Stomach (tissue), 8 donors: ENCODE measurements at regions not wholly inside any gene's neighbourhood (a gene's known extent, or its start where the extent isn't known, plus 50 kb on each side); places are given as distances from the start of the nearest gene placed in this dataset.

Experiments used
- DNase-seq, 2 donors: peaks; one replicate each; pipeline versions ENCODE4 v3.0.0 to v3.0.0-alpha.2; 2013 to 2019
- H3K27ac ChIP-seq, 5 donors: fragments of 200-600 bp in 4 of 5; sonication (generic) in 4 of 5; one replicate each; pipeline ENCODE4 v1.5.1; 2013 to 2019; ENCODE audit warnings: mild to moderate bottlenecking in 1 of 5, moderate library complexity in 1 of 5
- H3K27me3 ChIP-seq, 3 donors: fragments of 200-600 bp; sonication (generic); one replicate each; pipeline ENCODE4 v1.5.1; 2017 to 2019; ENCODE audit warnings: mixed run types in 1 of 3
- H3K36me3 ChIP-seq, 4 donors: fragments of 200-600 bp; sonication (generic); 1 replicate in 3 of 4; 2 replicates in 1 of 4; pipeline ENCODE4 v1.5.1; 2016 to 2019
- H3K4me1 ChIP-seq, 4 donors: fragments of 200-600 bp; sonication (generic); one replicate each; pipeline ENCODE4 v1.5.1; 2016 to 2019
- H3K4me3 ChIP-seq, 4 donors: fragments of 200-600 bp; sonication (generic) in 3 of 4; one replicate each; pipeline ENCODE4 v1.5.1; 2016 to 2019; ENCODE audit warnings: mild to moderate bottlenecking in 1 of 4
- H3K9me3 ChIP-seq, 4 donors: fragments of 200-600 bp; sonication (generic); one replicate each; pipeline ENCODE4 v1.5.1; 2016 to 2019
- EP300 ChIP-seq: sonication (generic); formaldehyde crosslinking; IDR thresholded peaks from one replicate; pipeline ENCODE4 v1.6.1; 2017; ENCODE audit warnings: antibody characterized with exemption
- POLR2A ChIP-seq, 4 donors: fragments of 450-650 bp; IDR thresholded peaks; one replicate each; pipeline ENCODE4 v1.6.1; 2016; ENCODE audit warnings: antibody characterized with exemption in 4 of 4, control low read depth in 2 of 4, mild to moderate bottlenecking in 1 of 4, moderate library complexity in 1 of 4
- POLR2AphosphoS5 ChIP-seq, 3 donors: sonication (generic); formaldehyde crosslinking; IDR thresholded peaks; one replicate each; pipeline ENCODE4 v1.6.1; 2016; ENCODE audit warnings: antibody characterized with exemption in 3 of 3
- WGBS, 5 donors: extraction: QIAGEN DNeasy Blood & Tissue Kit in 3 of 5; methylation state at CpG; one replicate each; pipeline versions ENCODE4 v1.1.5 to v1.1.7; 2013 to 2018; 5-methylcytosine and 5-hydroxymethylcytosine counted together
- intact Hi-C: fragments of 100-400 bp; cut with DNase I; formaldehyde crosslinking; loops from one replicate; pipeline ENCODE4 v1.15.1; 2023; ENCODE audit warnings: low total_unique reads
- TF ChIP-seq, protein P1 (sequence below), 7 experiments: fragments of 450-650 bp in 4 of 7; fragments of 200-600 bp in 3 of 7; sonication (generic) in 3 of 7; IDR thresholded peaks; one replicate each; pipeline ENCODE4 v1.5.1; 2016 to 2019; ENCODE audit warnings: antibody characterized with exemption in 7 of 7, control low read depth in 2 of 7, mild to moderate bottlenecking in 1 of 7
- donor health status: healthy with polysubstance abuse.
- donor health status: Bipolar disorder and iron deficiency.
- donor health status: healthy.

- DNase-seq: no peak
- intact Hi-C loops: no loop called here
- H3K9me3 ChIP-seq: no peaks in the 10 kb centered on the region
- H3K4me1 ChIP-seq: no peaks in the 10 kb centered on the region
- no peaks in the 10 kb centered on the region for H3K36me3 ChIP-seq
- WGBS, 5 donors: 68 to 76% (median 74%) methylated on average over 9 of the region's 9 CpGs
- no peak overlapping the region for H3K4me3 ChIP-seq
- no peak overlapping the region for H3K27ac ChIP-seq
- no peaks in the 10 kb centered on the region for H3K27me3 ChIP-seq
- TF ChIP-seq POLR2AphosphoS5 (IDR thresholded peaks at IDR 0.05) (no peak), POLR2A (IDR thresholded peaks at IDR 0.05) (no peak), EP300 (no peak)
- TF ChIP-seq, protein P1, sequence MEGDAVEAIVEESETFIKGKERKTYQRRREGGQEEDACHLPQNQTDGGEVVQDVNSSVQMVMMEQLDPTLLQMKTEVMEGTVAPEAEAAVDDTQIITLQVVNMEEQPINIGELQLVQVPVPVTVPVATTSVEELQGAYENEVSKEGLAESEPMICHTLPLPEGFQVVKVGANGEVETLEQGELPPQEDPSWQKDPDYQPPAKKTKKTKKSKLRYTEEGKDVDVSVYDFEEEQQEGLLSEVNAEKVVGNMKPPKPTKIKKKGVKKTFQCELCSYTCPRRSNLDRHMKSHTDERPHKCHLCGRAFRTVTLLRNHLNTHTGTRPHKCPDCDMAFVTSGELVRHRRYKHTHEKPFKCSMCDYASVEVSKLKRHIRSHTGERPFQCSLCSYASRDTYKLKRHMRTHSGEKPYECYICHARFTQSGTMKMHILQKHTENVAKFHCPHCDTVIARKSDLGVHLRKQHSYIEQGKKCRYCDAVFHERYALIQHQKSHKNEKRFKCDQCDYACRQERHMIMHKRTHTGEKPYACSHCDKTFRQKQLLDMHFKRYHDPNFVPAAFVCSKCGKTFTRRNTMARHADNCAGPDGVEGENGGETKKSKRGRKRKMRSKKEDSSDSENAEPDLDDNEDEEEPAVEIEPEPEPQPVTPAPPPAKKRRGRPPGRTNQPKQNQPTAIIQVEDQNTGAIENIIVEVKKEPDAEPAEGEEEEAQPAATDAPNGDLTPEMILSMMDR (IDR thresholded peaks at IDR 0.05): no peak
These were observed 162.2 kb downstream of the LRRC30 start for GRCh38 chr18:7393080-7393479.

GRCh38 chr18:7394050-7394659 lies 163.3 kb downstream of the LRRC30 start:
- intact Hi-C loops: no loop called here
- no peak overlapping the region for H3K27ac ChIP-seq

DNA sequence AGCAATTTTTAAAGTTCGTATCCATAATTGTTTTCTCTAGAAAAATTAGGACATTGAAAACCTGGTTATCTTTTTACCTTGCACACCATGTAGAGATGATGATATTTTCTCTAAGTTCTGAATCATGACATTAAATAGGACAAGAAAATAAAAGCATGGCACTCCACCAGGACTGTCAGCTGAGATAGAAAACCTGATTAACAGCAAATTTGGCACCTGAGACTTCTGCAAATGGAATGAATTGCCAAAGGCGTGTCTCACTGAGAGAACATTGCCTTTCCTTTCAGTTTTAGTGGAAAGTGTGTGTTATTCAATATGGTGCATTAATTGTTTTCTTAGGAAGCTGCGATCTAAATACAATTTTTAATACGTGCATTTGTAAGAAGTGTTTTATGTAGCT lies 164.7 kb downstream of the LRRC30 start:
- Histone ChIP-seq H3K4me3 (no peak overlapping the region), H3K36me3 (no peaks in the 10 kb centered on the region), H3K9me3 (no peaks in the 10 kb centered on the region), H3K27ac (no peak overlapping the region), H3K4me1 (no peaks in the 10 kb centered on the region), H3K27me3 (no peaks in the 10 kb centered on the region)
- intact Hi-C loops: no loop called here
- no peak for TF ChIP-seq POLR2AphosphoS5 (IDR thresholded peaks at IDR 0.05)
- TF ChIP-seq, protein P1 (IDR thresholded peaks at IDR 0.05): no peak
- DNase-seq: no peak
- 53 to 68% (median 65%) methylated on average over 4 of the region's 4 CpGs for WGBS, 5 donors

More at GRCh38 chr18:7394050-7394659, 163.3 kb downstream of the LRRC30 start:
- H3K9me3 ChIP-seq: no peaks in the 10 kb centered on the region
- no peaks in the 10 kb centered on the region for H3K4me1 ChIP-seq
- 85 to 89% (median 85%) methylated on average over 9 of the region's 9 CpGs for WGBS, 5 donors
- no peak overlapping the region for H3K4me3 ChIP-seq
- TF ChIP-seq POLR2AphosphoS5 (IDR thresholded peaks at IDR 0.05) (no peak), EP300 (no peak), POLR2A (IDR thresholded peaks at IDR 0.05) (no peak)
- TF ChIP-seq, protein P1 (IDR thresholded peaks at IDR 0.05): no peak
- no peak for DNase-seq
- H3K36me3 ChIP-seq: no peaks in the 10 kb centered on the region
- no peaks in the 10 kb centered on the region for H3K27me3 ChIP-seq

- Histone ChIP-seq H3K27ac (no peak overlapping the region), H3K9me3 (no peaks in the 10 kb centered on the region), H3K27me3 (no peaks in the 10 kb centered on the region), H3K4me1 (no peaks in the 10 kb centered on the region), H3K36me3 (no peaks in the 10 kb centered on the region), H3K4me3 (no peak overlapping the region)
- TF ChIP-seq, protein P1 (IDR thresholded peaks at IDR 0.05): no peak
- no peak for TF ChIP-seq POLR2A (IDR thresholded peaks at IDR 0.05)
- TF ChIP-seq POLR2AphosphoS5 (IDR thresholded peaks at IDR 0.05): no peak
- no peak for TF ChIP-seq EP300
- no peak for DNase-seq
- intact Hi-C loops: no loop called here
- WGBS, 5 donors: 81 to 91% (median 82%) methylated on average over 3 of the region's 3 CpGs
These were observed 153.2 kb upstream of the PTPRM start for GRCh38 chr18:7413906-7414305.
